ENCODE measurements at regions not wholly inside any gene's neighbourhood (a gene's known extent, or its start where the extent isn't known, plus 50 kb on each side); places are given as distances from the start of the nearest gene placed in this dataset.

GRCh38 chr20:22346716-22347115, 237.7 kb downstream of the FOXA2 start:
- TF ChIP-seq CTCF (conservative IDR thresholded peaks at IDR 0.05; ENCODE audit: low read length): no peak
- TF ChIP-seq EZH2phosphoT487 (IDR thresholded peaks at IDR 0.05; ENCODE audit: borderline replicate concordance): no peak

Data from Loucy (cell line).